ENCODE measurements at regions not wholly inside any gene's neighbourhood (a gene's known extent, or its start where the extent isn't known, plus 50 kb on each side); places are given as distances from the start of the nearest gene placed in this dataset.
A peak's percentile ranks its signal among the peaks of the same experiment; 100 is the strongest.

DNA sequence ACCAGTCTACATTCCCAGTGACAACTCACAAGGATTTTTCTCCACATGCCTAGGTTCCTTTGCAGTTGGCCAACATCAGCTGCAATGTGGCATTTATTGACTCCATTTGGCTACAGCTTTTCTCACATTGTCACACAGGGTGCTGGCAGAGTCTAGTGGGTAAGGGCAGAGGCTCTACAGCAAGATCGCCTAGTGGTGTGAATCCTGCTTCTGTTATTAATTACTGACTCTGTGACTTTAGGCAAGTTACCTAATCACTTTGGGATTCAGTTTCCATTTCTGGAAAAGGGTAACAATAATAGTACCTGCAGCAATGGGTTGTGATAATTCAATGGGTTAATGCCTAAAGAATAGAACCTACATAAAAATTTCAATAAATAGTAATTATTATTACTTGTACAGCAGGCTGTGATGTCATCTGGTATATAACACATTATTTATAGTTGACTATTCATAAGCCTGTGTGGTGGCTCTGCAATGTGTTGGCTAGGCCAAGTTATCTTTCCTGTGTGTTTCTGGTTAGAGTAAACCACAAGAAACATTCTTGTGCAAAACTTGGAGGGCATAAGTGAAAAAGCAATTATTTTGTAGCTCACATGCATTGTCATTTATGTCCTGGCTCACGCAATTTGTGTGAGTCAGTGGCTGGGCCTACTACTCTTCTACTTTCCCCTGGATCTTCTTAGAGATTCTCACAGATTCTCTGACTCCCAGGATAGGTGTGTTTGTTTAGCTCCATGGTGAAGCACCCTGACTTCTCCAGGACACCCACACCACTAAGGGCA lies 59.5 kb downstream of the PTGS2 start:
- H3K9me3 ChIP-seq: no peaks in the 10 kb centered on the region
- H3K36me3 ChIP-seq: no peaks in the 10 kb centered on the region
- H3K4me1 ChIP-seq (ENCODE audit: control insufficient read depth in 1 of 2, insufficient read depth in 1 of 2, low read depth in 1 of 2, low read length in 1 of 2): peaks cover 52 to 68% of the 10 kb centered on the region in 2 experiments
- H3K27ac ChIP-seq: peak overlapping the region; percentile 97
- no peaks in the 10 kb centered on the region for H3K27me3 ChIP-seq
- TF ChIP-seq CTCF (IDR thresholded peaks at IDR 0.05): no peak
- no peak overlapping the region for H3K4me3 ChIP-seq (ENCODE audit: low read depth in 1 of 2, low read length in 1 of 2)

DNA sequence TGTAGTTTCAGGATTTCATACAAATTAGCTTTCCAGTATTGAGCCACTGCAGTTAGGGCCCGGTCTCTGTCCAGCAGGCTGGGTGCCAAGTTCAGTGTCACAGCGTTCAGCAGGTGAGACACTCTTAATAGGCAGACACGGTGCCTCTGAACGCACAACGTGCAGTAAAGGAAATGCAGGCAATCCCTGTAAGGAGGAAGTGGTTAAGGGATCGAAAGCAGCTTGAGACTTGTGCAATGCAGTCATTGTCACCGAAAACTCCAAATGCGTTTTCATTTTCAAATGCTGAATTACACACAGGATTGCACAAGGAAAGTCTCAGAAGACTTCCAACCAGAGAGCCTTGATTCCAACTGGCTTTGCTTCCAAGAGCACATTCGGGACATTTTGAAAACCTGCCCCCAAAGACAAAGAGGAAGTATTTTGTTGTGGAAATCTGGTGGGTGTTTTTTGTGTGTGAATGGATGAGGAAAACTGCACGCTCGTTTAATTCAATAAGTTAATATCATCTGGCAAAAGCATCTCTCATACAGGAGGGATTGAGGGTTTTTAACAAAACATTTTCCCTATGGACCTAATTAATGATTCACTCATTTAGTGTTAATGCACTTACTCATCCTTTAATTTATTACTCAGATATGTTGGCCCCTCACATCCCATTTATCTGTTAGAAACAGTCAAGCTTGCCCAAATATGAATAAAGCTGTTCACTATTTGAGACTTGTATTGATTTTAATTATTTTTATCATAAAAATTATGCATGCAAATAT lies 61.6 kb downstream of the PTGS2 start:
- H3K4me1 ChIP-seq (ENCODE audit: control insufficient read depth in 1 of 2, insufficient read depth in 1 of 2, low read depth in 1 of 2, low read length in 1 of 2): peaks cover 74 to 86% of the 10 kb centered on the region in 2 experiments
- peak overlapping the region; percentile 53 to 59 for H3K4me3 ChIP-seq (ENCODE audit: low read depth in 1 of 2, low read length in 1 of 2)
- H3K27ac ChIP-seq: peak overlapping the region; percentile 97
- H3K27me3 ChIP-seq: no peaks in the 10 kb centered on the region
- no peaks in the 10 kb centered on the region for H3K36me3 ChIP-seq
- TF ChIP-seq CTCF (IDR thresholded peaks at IDR 0.05): peak; percentile 55
- H3K9me3 ChIP-seq: no peaks in the 10 kb centered on the region

- Histone ChIP-seq H3K4me3 (ENCODE audit: low read depth in 1 of 2, low read length in 1 of 2) (peak overlapping the region; percentile 53 to 59), H3K4me1 (ENCODE audit: control insufficient read depth in 1 of 2, insufficient read depth in 1 of 2, low read depth in 1 of 2, low read length in 1 of 2) (peaks cover 76 to 84% of the 10 kb centered on the region in 2 experiments), H3K27ac (peak overlapping the region; percentile 97), H3K27me3 (no peaks in the 10 kb centered on the region), H3K9me3 (no peaks in the 10 kb centered on the region), H3K36me3 (no peaks in the 10 kb centered on the region)
- TF ChIP-seq CTCF (IDR thresholded peaks at IDR 0.05): no peak
Observed at GRCh38 chr1:186617926-186618325, 62.3 kb downstream of the PTGS2 start.

DNA sequence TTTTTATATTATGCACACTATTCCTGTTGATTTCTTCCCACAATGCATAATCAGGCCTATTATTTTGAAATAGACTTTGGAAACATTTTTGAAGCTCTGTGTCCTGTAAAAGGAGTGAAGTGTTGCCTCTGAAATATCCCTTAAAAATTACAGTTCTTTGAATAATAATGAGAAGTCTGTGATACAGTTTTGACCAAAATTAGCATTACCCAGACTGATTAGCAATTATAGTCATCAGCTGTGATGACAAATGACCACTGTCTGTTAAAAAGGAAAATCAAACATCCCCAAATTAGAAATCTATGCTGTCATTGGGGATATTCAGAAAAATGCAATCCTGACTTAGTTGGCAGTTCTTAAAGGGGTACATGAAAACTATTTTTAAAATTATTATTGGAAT lies 63.7 kb downstream of the PTGS2 start:
- H3K27me3 ChIP-seq: no peaks in the 10 kb centered on the region
- H3K4me3 ChIP-seq (ENCODE audit: low read depth in 1 of 2, low read length in 1 of 2): no peak overlapping the region
- no peak for TF ChIP-seq CTCF (IDR thresholded peaks at IDR 0.05)
- peaks cover 86 to 95% of the 10 kb centered on the region in 2 experiments for H3K4me1 ChIP-seq (ENCODE audit: control insufficient read depth in 1 of 2, insufficient read depth in 1 of 2, low read depth in 1 of 2, low read length in 1 of 2)
- H3K27ac ChIP-seq: peak overlapping the region; percentile 97
- H3K9me3 ChIP-seq: no peaks in the 10 kb centered on the region
- no peaks in the 10 kb centered on the region for H3K36me3 ChIP-seq

GRCh38 chr1:186615332-186615731 lies 64.9 kb downstream of the PTGS2 start:
- H3K27me3 ChIP-seq: no peaks in the 10 kb centered on the region
- no peak for TF ChIP-seq CTCF (IDR thresholded peaks at IDR 0.05)
- no peaks in the 10 kb centered on the region for H3K9me3 ChIP-seq
- H3K36me3 ChIP-seq: no peaks in the 10 kb centered on the region
- H3K4me3 ChIP-seq (ENCODE audit: low read depth in 1 of 2, low read length in 1 of 2): peak overlapping the region; percentile 11 to 37
- H3K27ac ChIP-seq: peak overlapping the region; percentile 97
- peaks cover 89 to 99% of the 10 kb centered on the region in 2 experiments for H3K4me1 ChIP-seq (ENCODE audit: control insufficient read depth in 1 of 2, insufficient read depth in 1 of 2, low read depth in 1 of 2, low read length in 1 of 2)

All from neutrophil (primary cell).